HS-5 (cell line): ENCODE measurements at regions not wholly inside any gene's neighbourhood (a gene's known extent, or its start where the extent isn't known, plus 50 kb on each side); places are given as distances from the start of the nearest gene placed in this dataset.

Experiments
- DNase-seq: peaks from one replicate; pipeline ENCODE4 v3.0.0-alpha.2; 2012; ENCODE audit warnings: low read depth

DNA sequence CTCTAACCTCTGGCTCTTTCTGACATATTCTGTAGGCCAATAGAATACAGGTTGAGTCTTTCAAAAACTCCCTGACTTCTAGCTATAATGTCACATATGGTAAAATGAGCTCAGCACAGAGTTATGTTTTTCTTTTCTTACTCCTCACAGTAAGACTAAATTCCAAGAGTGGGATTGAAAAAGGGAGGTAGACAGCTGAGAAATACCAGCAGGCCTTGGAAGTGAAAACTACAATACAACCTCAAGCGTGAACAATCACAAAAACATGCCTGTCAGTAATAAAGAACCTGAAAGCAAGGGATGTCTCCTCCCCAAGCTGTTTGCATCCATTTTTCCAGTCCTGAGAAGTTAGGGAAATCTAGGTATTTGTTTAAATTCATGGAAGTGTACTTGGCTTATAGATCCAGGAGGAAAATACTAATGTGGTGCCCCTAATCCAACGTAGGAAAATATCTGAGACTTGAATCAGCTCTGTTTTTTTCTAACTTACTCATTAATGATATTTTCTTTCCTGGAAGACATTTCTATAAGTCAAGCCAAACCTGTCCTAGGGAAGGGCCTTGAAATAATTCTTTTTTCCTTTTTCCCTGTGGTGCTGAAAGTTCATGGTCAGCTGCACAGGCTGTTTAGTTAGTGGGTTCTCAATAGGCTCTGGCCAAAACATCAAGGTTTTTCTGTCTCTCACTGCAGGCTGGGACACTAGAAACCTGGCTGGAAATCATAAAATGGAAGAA, 167.9 kb upstream of the SPATS2L start:
- no peak for DNase-seq

DNA sequence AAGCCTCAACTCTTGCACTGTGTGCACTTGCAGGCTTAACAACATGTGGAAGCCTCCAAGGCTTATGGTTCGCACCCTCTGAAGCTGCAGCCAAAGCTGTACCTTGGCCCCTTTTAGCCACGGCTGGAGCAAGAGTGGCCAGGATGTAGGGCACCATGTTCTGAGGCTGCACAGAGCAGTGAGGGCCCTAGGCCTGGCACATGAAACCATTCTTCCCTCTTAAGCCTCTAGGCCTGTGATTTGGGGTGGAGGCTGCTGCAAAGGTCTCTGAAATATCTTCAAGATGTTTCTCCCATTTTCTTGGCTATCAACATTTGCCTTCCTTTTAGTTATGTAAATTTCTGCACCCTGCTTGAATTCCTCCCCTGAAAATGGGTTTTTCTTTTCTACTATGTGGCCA, 161.9 kb upstream of the SPATS2L start:
- DNase-seq = no peak

DNA sequence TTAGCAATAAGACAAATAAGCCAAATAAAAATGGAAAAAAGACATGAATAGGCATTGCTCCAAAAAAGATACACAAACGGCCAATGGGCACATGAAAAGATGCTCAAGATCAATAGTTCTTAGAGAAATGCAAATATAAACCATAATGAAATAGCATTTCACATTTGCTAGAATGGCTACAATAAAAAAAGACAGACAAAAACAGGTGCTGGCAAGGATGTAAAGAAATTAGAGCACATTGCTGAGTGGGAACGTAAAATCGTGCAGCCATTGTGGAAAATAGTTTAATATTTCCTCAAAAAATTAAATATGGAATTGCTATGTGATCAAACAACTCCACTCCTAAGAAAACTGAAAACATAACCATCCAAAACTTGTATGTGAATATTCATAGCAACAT, 160.0 kb upstream of the SPATS2L start:
- no peak for DNase-seq

DNA sequence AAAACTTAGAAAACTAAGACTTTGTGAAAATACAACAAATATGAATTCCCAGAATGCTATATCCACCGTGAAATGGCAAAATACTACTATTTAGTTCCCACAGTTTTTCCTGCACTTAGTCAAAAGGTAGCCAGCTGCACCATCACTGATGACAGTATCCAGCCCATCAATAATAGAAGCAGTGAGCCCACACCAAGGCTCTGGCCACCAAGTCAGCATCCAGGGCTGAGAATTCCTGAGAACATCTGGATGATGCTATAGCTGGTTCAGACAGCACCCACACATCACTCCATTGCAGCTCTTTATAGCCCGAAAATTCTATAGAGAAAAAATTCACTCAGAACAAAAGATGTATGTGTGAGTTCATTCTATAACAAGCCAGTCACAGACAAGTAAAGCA, 159.1 kb upstream of the SPATS2L start:
- no peak for DNase-seq

- no peak for DNase-seq
These were observed 158.1 kb upstream of the SPATS2L start for GRCh38 chr2:200148366-200148765.

DNA sequence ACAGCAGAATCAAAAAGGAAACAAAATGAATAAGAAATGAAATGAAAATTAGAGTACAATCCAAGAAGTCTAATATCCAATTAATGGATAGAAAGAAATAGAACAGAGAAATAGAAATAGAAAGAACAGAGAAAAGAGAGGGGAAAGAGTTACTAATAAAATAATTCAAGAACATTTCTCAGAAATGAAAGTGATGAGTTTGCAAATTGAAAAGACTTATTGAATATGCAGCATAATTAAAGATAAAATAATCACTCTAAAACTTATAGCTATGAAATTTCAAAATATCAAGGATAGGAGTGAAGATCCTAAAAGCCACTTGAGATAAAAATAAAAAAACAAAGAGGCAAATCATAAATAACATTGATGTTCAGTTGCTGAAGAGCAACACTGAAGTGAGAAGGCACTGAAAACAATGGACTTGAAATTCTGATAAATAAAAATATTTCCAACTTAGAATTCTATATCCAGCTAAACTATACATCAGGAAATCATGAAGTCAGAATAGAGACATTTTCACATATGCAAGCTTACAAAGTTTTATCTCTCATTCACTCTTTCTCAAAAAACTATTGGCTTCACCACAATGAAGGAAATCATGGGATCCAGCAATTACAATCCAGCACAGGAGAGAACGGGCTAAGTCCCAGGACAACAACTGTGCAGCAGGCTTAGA, 155.9 kb upstream of the SPATS2L start:
- no peak for DNase-seq

- no peak for DNase-seq
These were observed 150.8 kb upstream of the SPATS2L start for GRCh38 chr2:200155652-200156051.

- peak; percentile 82 for DNase-seq
These were observed 150.2 kb upstream of the SPATS2L start for GRCh38 chr2:200156166-200156835.

- DNase-seq = no peak
These were observed 147.7 kb upstream of the SPATS2L start for GRCh38 chr2:200158647-200159356.

DNA sequence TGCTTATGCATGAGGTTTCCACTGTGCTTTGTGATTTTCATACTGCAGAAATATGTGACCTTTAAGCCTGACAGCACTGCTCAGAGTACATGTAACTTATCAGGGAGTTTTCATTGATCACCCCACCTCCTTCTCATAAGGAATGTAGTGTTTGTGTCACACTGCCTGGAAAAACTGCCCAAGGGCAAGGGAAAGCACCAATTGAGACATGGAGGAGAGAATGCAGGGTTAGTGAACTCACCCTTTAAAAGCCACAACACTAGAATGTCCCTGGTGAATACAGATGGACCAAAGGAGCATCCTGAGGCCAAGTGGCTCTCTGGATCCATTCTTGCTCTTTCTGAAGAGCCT, 147.2 kb upstream of the SPATS2L start:
- DNase-seq = no peak

DNA sequence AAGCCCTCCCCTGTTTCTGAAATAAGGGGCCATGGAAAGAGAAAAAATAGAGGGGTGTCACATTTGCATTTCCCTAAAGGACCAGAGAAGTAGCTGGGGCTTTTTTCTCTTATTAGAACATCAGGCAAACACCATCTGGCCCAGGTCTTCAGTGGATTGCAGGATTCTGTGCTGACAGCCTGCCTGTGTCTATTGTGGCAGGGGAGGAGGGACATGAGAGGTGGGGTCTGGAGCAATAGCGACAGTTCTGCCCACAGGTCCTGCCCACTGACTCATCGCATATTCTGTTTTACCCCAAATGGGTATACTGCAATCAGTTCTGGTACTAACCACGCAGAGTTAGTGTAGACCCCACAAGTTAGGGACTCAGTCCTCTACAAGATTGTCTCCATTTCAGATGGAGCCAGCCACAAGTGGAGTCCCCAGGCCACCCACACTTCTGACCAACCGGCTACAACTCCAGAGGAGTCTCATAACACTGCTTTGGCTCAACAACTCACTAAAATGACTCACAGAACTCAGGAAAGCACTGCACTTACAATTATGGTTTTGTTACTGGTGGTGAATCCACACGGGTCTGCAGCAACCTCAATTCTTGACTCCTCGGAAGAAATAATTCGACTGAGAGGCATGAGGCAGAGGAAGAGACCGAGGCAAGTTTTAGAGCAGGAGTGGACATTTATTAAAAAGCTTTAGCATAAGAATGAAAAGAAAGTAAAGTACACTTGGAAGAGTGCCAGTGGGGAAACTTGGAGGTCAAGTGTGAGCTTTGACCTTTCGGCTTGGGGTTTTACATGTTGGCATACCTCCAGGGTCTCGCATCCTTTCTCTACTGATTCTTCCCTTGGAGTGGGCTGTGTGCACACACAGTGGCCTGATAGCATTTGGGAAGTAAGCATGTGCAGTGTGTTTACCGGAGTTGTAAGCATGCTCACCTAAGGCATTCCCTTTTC, 146.4 kb upstream of the SPATS2L start:
- DNase-seq = no peak

DNA sequence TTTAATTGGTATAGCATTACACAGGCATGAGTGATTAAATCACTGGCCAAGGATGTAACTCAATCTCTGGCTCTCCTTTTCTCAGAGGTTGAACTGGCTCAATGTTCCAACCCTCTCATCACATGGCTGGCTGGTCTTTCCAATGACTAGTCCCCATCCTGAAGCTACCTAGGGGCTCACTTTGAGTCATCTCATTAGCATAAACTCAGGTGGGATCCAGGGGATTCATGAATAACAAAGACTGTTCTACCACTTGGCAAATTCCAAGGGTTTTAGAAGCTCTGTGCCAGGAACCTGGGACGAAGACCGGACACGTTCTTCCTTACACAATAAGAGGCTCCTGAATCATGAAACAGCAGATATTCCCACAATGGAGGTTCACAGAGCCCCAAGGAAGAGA, 145.0 kb upstream of the SPATS2L start:
- DNase-seq = no peak

DNA sequence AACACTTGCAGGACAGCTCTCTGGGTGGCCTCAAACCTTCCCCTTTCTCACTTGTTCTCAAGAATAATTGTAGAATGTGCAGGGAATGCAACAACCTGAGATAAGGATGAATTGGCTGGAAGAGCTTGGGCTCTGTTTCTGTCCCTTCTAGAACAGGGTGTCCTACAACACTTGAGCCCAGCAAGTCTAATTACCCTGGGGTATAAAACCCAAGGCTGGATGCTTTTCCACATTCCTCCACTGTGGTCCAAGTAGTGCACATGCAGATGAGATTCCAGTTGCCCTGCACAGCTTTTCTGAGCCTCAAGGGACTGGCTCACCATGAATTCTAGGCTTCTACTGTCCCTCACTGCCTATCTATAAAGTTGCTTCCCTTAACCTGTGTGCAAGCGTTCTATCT, 140.8 kb upstream of the SPATS2L start:
- DNase-seq = no peak

DNA sequence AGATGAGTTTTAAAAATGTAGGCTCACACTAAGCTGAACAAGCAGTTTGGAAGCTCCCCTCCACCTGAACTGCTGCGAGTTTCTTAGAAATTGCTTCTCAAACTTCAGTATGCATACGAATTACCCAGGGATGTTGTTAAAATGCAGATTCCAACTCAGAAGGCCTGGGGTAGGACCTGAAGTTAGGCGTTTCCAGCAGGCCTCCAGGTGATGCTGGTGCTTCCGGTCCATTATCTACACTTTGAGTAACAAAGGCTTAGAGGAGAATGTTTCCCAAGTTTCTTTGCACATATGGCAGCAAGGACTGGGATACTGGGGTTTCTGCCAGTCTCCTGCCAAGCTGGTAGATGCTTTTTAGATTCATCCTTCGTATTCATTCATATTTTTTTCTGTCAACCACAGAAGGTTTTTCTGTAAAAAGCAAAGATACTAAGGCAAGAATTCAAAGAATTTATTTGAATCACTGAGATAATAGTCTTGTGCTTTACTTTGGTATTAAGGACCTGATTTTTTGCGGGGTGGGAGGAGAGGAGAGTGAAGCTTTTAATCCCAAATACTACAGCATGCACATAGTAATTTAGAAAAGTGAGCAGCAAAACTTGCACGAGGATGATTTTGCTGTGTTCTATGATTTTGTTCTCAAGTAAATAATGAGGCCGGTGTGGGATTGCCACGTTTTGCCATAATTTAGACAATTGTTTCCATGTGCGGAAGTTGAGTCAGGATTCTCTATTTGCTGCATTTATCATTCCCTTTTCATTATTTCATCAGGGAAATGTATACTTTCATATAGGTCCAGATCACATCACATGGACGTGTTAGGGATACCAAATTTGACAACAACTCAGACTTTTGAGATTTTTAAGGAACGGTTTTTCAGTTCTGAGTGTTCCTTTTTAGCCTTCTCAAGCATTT, 137.6 kb upstream of the SPATS2L start:
- DNase-seq = no peak

DNA sequence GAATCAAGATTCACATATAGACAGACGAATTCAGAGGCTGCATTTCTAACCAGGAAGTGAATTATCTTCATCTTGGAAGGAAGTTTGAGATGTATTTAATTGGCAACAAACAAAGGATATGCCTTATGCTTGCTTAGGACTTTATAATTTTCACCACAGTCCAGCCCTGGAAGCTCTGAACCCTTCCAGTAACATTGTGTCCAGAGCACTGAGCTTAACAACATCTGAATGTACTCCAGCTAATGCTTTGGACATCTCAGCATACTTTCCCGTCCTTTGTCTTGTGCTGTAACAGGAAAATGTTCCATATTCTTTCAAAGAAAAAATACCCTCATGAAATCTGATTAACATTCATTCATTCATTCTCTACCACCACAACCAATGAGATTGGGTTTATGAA, 136.3 kb upstream of the SPATS2L start:
- DNase-seq = no peak

GRCh38 chr2:200171731-200172482, 134.6 kb upstream of the SPATS2L start:
- DNase-seq = no peak

DNA sequence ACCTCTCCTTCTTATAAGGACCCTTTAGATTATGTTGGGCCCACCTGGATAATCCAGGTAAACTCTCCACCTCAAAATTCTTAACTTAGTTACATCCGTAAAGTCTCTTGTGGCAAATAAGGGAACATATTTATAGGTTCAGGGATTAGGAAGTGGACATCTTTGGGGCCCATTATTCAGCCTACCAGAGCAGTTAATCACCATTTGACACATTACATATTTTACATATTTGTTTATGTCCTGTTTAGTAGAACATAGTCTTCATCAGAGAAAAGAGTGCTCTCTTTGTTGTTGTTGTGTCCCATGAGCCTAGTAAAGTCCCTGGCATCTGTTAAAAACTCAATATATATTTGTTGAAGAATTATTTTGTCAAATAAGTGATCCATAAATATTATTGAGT, 134.0 kb upstream of the SPATS2L start:
- no peak for DNase-seq

DNA sequence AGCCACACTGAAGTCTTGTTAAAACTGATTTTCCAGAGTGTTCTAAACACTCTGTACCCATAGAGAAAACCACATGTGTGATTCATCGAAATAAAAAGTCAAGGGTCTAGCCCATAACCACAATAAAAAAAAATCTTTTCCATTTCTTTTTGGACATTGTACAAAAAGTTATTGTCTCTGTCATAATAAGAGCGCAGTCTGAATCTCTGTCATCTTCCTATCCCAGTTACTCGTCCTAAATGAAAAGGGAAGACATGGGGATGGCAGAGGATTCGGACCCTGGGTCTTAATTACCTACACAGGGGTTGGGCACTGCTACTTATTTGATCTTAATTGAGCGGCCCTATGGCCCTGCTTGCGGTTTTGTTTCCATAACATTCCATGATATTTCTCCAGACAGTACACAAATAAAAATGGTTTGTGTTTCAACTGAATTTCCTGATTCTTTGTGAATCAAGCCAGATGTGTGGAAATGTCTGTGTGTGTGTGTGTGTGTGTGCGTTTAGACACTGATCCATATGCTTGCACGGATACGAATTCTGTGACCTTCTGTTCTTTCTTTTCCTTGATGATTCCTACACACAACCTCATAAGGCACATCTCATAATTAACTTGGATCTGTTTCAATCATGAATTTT, 133.4 kb upstream of the SPATS2L start:
- DNase-seq = no peak

- no peak for DNase-seq
These were observed 132.8 kb upstream of the SPATS2L start for GRCh38 chr2:200173691-200174090.
